Endothelial cell (in vitro differentiated cells): ENCODE measurements at regions not wholly inside any gene's neighbourhood (a gene's known extent, or its start where the extent isn't known, plus 50 kb on each side); places are given as distances from the start of the nearest gene placed in this dataset.

Experiments used
- DNase-seq: peaks from one replicate; pipeline ENCODE4 v3.0.0; 2021; ENCODE audit warnings: low spot score
- H3K27ac Mint-ChIP-seq: one replicate; pipeline ENCODE4 v1.8.0; 2021; ENCODE audit warnings: mixed read lengths, inconsistent platforms; ENCODE audit not compliant: unreplicated experiment
- H3K27me3 Mint-ChIP-seq: one replicate; pipeline ENCODE4 v1.8.0; 2021; ENCODE audit warnings: mild to moderate bottlenecking, moderate library complexity, mixed read lengths, inconsistent platforms; ENCODE audit not compliant: unreplicated experiment
- H3K36me3 Mint-ChIP-seq: one replicate; pipeline ENCODE4 v1.8.0; 2021; ENCODE audit warnings: mild to moderate bottlenecking, low read depth, mixed read lengths, inconsistent platforms; ENCODE audit not compliant: unreplicated experiment
- H3K4me1 Mint-ChIP-seq: one replicate; pipeline ENCODE4 v1.8.0; 2021; ENCODE audit warnings: mild to moderate bottlenecking, mixed read lengths, inconsistent platforms; ENCODE audit not compliant: unreplicated experiment
- H3K4me3 Mint-ChIP-seq: one replicate; pipeline ENCODE4 v1.8.0; 2021; ENCODE audit warnings: mild to moderate bottlenecking, mixed read lengths, inconsistent platforms; ENCODE audit not compliant: unreplicated experiment
- H3K9me3 Mint-ChIP-seq: one replicate; pipeline ENCODE4 v1.8.0; 2021; ENCODE audit warnings: mixed read lengths, inconsistent platforms; ENCODE audit not compliant: unreplicated experiment
- CTCF ChIP-seq: fragments of 200-600 bp; sonication (generic); IDR thresholded peaks from one replicate; pipeline ENCODE4 v1.5.0; 2021; ENCODE audit warnings: antibody characterized with exemption; ENCODE audit not compliant: unreplicated experiment

DNA sequence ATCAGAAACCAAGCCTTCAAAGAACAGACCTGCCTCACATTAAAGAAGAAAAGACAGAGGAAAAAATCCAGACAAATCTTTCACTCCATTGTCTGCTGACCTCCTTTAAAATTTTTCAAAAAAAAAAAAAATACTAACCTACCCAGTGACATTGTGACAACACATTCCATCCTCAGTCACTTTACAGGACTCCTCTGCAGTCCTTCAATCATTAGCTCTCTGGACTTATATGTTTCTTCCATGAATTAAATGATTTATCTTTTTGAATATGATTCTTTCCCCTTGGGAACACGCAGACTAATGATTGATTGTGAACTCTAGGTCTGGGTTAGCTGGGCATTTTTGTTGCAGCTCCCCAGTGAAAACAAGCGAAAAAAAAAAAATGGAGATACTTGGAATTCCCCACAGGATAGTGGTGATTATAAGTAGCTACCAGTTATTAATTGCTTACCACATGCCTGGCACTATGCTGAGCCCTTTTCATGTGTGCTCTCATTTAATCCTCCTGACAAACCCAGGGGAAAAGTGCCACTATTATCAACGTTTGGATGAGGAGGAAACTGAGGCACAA, 261.3 kb upstream of the NCKAP5 start:
- no peak for DNase-seq

GRCh38 chr2:133833746-133834145, 265.5 kb upstream of the NCKAP5 start:
- no peaks in the 10 kb centered on the region for H3K4me1 Mint-ChIP-seq

More for the DNA sequence above, 261.3 kb upstream of the NCKAP5 start:
- TF ChIP-seq CTCF = no peak
- Mint-ChIP-seq H3K4me3 (no peak overlapping the region), H3K27me3 (no peaks in the 10 kb centered on the region), H3K27ac (no peak overlapping the region), H3K36me3 (no peaks in the 10 kb centered on the region), H3K4me1 (no peaks in the 10 kb centered on the region), H3K9me3 (no peaks in the 10 kb centered on the region)

DNA sequence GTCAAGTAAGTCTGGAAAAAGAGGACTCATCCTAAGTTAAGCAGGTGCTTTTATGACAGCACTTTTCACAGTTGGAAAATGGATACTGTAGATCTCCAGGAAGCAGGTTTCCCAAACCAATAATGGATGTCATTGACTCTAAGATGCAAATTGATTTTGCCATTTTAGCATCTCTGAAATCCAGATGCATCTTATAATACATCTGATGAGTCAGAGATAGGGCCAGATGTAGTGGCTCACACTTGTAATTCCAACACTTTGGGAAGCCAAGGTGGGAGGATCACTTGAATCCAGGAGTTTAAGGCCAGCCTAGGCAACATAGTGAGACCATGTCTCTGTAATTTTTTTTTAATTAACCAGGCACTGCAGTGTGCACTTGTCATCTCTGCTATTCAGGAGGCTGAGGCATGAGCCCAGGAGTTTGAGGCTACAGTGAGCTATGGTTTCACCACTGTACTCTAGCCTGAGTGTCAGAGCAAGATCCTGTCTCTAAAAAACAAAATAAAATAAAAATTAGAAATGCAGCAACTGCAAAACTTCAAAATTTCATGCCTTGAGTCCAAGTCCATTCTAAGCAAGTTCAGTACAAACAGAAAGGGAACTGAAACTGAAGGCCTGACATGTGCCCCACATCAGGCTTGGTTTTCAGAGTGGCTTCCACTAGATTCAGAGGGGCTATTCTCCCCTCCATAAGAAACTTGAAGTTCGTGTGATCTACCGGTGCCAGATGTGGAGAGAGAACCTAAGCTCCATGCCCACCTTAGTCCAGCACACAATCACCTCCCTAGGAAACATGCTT, 267.8 kb upstream of the NCKAP5 start:
- H3K9me3 Mint-ChIP-seq = no peaks in the 10 kb centered on the region
- no peak for TF ChIP-seq CTCF
- no peaks in the 10 kb centered on the region for H3K4me1 Mint-ChIP-seq
- DNase-seq = no peak
- H3K27me3 Mint-ChIP-seq = peaks cover 7% of the 10 kb centered on the region
- no peak overlapping the region for H3K27ac Mint-ChIP-seq
- no peak overlapping the region for H3K4me3 Mint-ChIP-seq
- no peaks in the 10 kb centered on the region for H3K36me3 Mint-ChIP-seq

More at GRCh38 chr2:133833746-133834145, 265.5 kb upstream of the NCKAP5 start:
- Mint-ChIP-seq H3K27ac (no peak overlapping the region), H3K4me3 (no peak overlapping the region), H3K9me3 (no peaks in the 10 kb centered on the region), H3K36me3 (no peaks in the 10 kb centered on the region), H3K27me3 (peaks cover 5% of the 10 kb centered on the region)
- TF ChIP-seq CTCF = no peak
- DNase-seq = no peak

- no peak for TF ChIP-seq CTCF
- H3K4me3 Mint-ChIP-seq = no peak overlapping the region
- no peak overlapping the region for H3K27ac Mint-ChIP-seq
- H3K27me3 Mint-ChIP-seq = peaks cover 7% of the 10 kb centered on the region
- H3K4me1 Mint-ChIP-seq = peaks cover 1% of the 10 kb centered on the region
- H3K9me3 Mint-ChIP-seq = no peaks in the 10 kb centered on the region
- no peak for DNase-seq
- H3K36me3 Mint-ChIP-seq = no peaks in the 10 kb centered on the region
Observed at GRCh38 chr2:133836691-133837345, 268.6 kb upstream of the NCKAP5 start.
